OCI-LY7 (cell line): ENCODE measurements at regions not wholly inside any gene's neighbourhood (a gene's known extent, or its start where the extent isn't known, plus 50 kb on each side); places are given as distances from the start of the nearest gene placed in this dataset.

Source experiments
- BruUV-seq: library from RNA; stranded (reverse); fragments of 400-500 nt; replicated peaks from 2 replicates; lab custom pipeline; 2021; lab: Mats Ljungman, UMichigan
- CTCF ChIA-PET: fragments of 300-600 bp; sonication (Branson Sonifier 250); formaldehyde crosslinking; loops from one replicate; lab custom pipeline; 2022; ENCODE audit warnings: antibody characterized with exemption; ENCODE audit not compliant: unreplicated experiment; lab: Charles Lee
- POLR2A ChIA-PET: fragments of 300-600 bp; sonication (Branson Sonifier 250); formaldehyde crosslinking; loops from one replicate; lab custom pipeline; 2022; ENCODE audit warnings: antibody characterized with exemption; lab: Charles Lee
- DNase-seq: peaks from one replicate; pipeline ENCODE4 v3.0.0-alpha.2; 2015; ENCODE audit warnings: low spot score
- H2AFZ ChIP-seq: fragments of 200-600 bp; sonication (generic), shearing (Covaris generic); 2 replicates; pipeline ENCODE4 v1.6.1; 2014; ENCODE audit warnings: mild to moderate bottlenecking, antibody characterized with exemption, low read length, moderate library complexity
- H3K27ac ChIP-seq: fragments of 200-600 bp; sonication (generic); 2 replicates; pipeline ENCODE4 v1.5.1; 2014; ENCODE audit warnings: mixed run types, low read depth, mild to moderate bottlenecking, moderate library complexity, low read length, inconsistent platforms; ENCODE audit not compliant: poor library complexity, severe bottlenecking
- H3K36me3 ChIP-seq: fragments of 200-600 bp; sonication (generic); 2 replicates; pipeline ENCODE4 v1.6.1; 2014; ENCODE audit warnings: mild to moderate bottlenecking, antibody characterized with exemption, low read length, moderate library complexity, mixed read lengths; ENCODE audit not compliant: insufficient read depth
- H3K4me1 ChIP-seq: fragments of 200-600 bp; sonication (generic); 2 replicates; pipeline ENCODE4 v1.5.1; 2014; ENCODE audit warnings: mild to moderate bottlenecking, low read length; ENCODE audit not compliant: insufficient read depth, poor library complexity, severe bottlenecking
- H3K4me2 ChIP-seq: fragments of 200-600 bp; sonication (generic); 2 replicates; pipeline ENCODE4 v1.6.1; 2014; ENCODE audit warnings: mild to moderate bottlenecking, low read length
- H3K4me3 ChIP-seq: fragments of 200-600 bp; sonication (generic); 2 replicates; pipeline ENCODE4 v1.5.1; 2014; ENCODE audit warnings: mild to moderate bottlenecking, low read depth, low read length; ENCODE audit not compliant: poor library complexity, severe bottlenecking
- H3K79me2 ChIP-seq: fragments of 200-600 bp; sonication (generic); 2 replicates; pipeline ENCODE4 v1.6.1; 2016; ENCODE audit warnings: low read depth, mild to moderate bottlenecking, low read length, moderate library complexity, mixed read lengths; ENCODE audit not compliant: insufficient read depth
- H3K9me2 ChIP-seq: fragments of 200-600 bp; sonication (generic); 2 replicates; pipeline ENCODE4 v1.6.1; 2016; ENCODE audit warnings: mild to moderate bottlenecking, low read length, mixed read lengths; ENCODE audit not compliant: insufficient read depth
- H3K9me3 ChIP-seq: fragments of 200-600 bp; sonication (generic); 2 replicates; pipeline ENCODE4 v1.6.1; 2014; ENCODE audit warnings: mild to moderate bottlenecking, mixed run types, low read length, mixed read lengths
- H4K20me1 ChIP-seq: fragments of 200-600 bp; sonication (generic); 2 replicates; pipeline ENCODE4 v1.6.1; 2014; ENCODE audit warnings: mild to moderate bottlenecking, antibody characterized with exemption, low read length, moderate library complexity, mixed read lengths; ENCODE audit not compliant: insufficient read depth
- CTCF ChIP-seq: fragments of 200-600 bp; sonication (generic); conservative IDR thresholded peaks from 2 replicates; pipeline ENCODE4 v1.5.1; 2014; ENCODE audit warnings: mild to moderate bottlenecking, antibody characterized with exemption, low read length, moderate library complexity, mixed read lengths
- EZH2phosphoT487 ChIP-seq: fragments of 200-600 bp; sonication (generic); IDR thresholded peaks from 2 replicates; pipeline ENCODE4 v1.6.1; 2018; ENCODE audit warnings: low read depth, borderline replicate concordance, mild to moderate bottlenecking, mixed run types, antibody characterized with exemption, low read length, moderate library complexity, mixed read lengths
- intact Hi-C: fragments of 100-400 bp; cut with micrococcal nuclease; formaldehyde crosslinking; loops from one replicate; pipeline ENCODE4 v1.10.0; 2022; ENCODE audit not compliant: unreplicated experiment

DNA sequence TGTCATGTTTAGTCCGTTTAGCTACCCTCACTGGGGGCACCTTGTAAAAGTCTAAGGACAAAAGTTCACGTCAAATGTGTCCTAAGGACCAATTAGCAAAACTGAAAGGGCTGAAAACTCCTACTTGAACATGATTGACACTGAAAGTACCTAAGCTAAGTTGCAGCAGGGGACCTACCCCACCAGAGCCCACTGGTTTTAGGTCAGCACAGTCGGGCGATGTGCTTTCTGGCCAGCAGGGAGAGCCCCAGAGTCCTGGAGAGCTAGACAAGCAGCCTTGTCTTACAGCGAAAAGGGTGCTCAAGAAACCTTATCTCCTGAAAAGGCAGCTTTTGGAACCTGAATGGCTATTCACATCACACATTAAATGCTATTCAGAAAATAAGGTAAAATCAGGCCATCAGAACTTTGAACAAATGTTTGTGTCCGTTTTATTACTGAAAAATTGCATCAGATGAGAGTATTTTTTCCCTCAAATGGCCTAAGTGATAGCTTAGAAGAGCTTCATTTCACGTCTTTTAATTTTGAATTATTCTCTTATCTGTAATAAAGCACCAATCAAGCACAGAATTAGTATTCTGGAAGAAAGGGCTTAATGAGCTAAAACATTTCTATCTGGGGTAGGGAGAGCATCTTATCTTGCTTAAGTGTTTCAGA, 52.2 kb upstream of the MKI67 start:
- no peaks in the 10 kb centered on the region for H3K79me2 ChIP-seq
- no peaks in the 10 kb centered on the region for H3K4me1 ChIP-seq
- no peak overlapping the region for H3K4me3 ChIP-seq
- TF ChIP-seq EZH2phosphoT487 (no peak), CTCF (peak; percentile 76)
- H3K4me2 ChIP-seq, result no peak overlapping the region
- no peaks in the 10 kb centered on the region for H3K9me3 ChIP-seq
- ChIA-PET CTCF (no interaction called here), POLR2A (no interaction called here)
- no peak overlapping the region for H3K27ac ChIP-seq
- H3K36me3 ChIP-seq, result no peaks in the 10 kb centered on the region
- H4K20me1 ChIP-seq, result no peaks in the 10 kb centered on the region
- BruUV-seq, result no TSS peak
- H2AFZ ChIP-seq, result no peak overlapping the region
- peak; percentile 35 for DNase-seq
- intact Hi-C loops, result no loop called here
- no peaks in the 10 kb centered on the region for H3K9me2 ChIP-seq

- Histone ChIP-seq H3K4me2 (no peak overlapping the region), H3K36me3 (no peaks in the 10 kb centered on the region), H4K20me1 (no peaks in the 10 kb centered on the region; the same call in 1 of the 2 replicates), H3K79me2 (no peaks in the 10 kb centered on the region), H2AFZ (no peak overlapping the region), H3K9me2 (no peaks in the 10 kb centered on the region), H3K4me1 (no peaks in the 10 kb centered on the region), H3K27ac (no peak overlapping the region), H3K4me3 (no peak overlapping the region), H3K9me3 (no peaks in the 10 kb centered on the region)
- ChIA-PET POLR2A (no interaction called here), CTCF (no interaction called here)
- intact Hi-C loops, result no loop called here
- TF ChIP-seq EZH2phosphoT487, result no peak
- TF ChIP-seq CTCF, result no peak
- DNase-seq, result no peak
- no TSS peak for BruUV-seq
Observed at GRCh38 chr10:128180843-128181242, 54.6 kb upstream of the MKI67 start.

GRCh38 chr10:128185627-128186026, 59.4 kb upstream of the MKI67 start:
- no TSS peak for BruUV-seq
- H3K36me3 ChIP-seq, result no peaks in the 10 kb centered on the region

More at GRCh38 chr10:128185627-128186026, 59.4 kb upstream of the MKI67 start:
- Histone ChIP-seq H3K4me1 (no peaks in the 10 kb centered on the region), H3K9me3 (no peaks in the 10 kb centered on the region), H3K79me2 (no peaks in the 10 kb centered on the region), H4K20me1 (no peaks in the 10 kb centered on the region; the same call in 1 of the 2 replicates), H3K27ac (no peak overlapping the region), H2AFZ (no peak overlapping the region), H3K4me3 (no peak overlapping the region), H3K9me2 (no peaks in the 10 kb centered on the region), H3K4me2 (no peak overlapping the region)
- ChIA-PET POLR2A (interaction anchor here (0.6 kb wide), 1 partner anchor 824 kb away, joined by 3 read pairs; no protein-coding TSS in a partner anchor), CTCF (no interaction called here)
- DNase-seq, result no peak
- no peak for TF ChIP-seq EZH2phosphoT487
- no peak for TF ChIP-seq CTCF
- intact Hi-C loops, result no loop called here
